A204.1 (cell line): ENCODE measurements at regions not wholly inside any gene's neighbourhood (a gene's known extent, or its start where the extent isn't known, plus 50 kb on each side); places are given as distances from the start of the nearest gene placed in this dataset.
"Not testable (repeated sequence)": the region's sequence is repeated elsewhere in the genome, so short reads cannot be mapped to it uniquely, and the experiment has no call there.

Source experiments
- FAIRE-seq: peaks from 2 replicates; lab custom pipeline; 2012; peaks lifted over from hg19 to GRCh38; lab: Jason Lieb, UNC

GRCh38 chr15:53022788-53023187, 232.7 kb upstream of the ONECUT1 start:
- FAIRE-seq: no peak

- FAIRE-seq: no peak
Measured at GRCh38 chr15:53013329-53013728, 223.2 kb upstream of the ONECUT1 start.

- FAIRE-seq: not testable (repeated sequence)
Measured at GRCh38 chr15:53011779-53012178, 221.6 kb upstream of the ONECUT1 start.

GRCh38 chr15:53009093-53009492, 219.0 kb upstream of the ONECUT1 start:
- no peak for FAIRE-seq

GRCh38 chr15:53000409-53000808, 210.3 kb upstream of the ONECUT1 start:
- no peak for FAIRE-seq

- no peak for FAIRE-seq
Measured at GRCh38 chr15:52997123-52997522, 207.0 kb upstream of the ONECUT1 start.

- FAIRE-seq: no peak
Measured at GRCh38 chr15:52994290-52994689, 204.2 kb upstream of the ONECUT1 start.

- FAIRE-seq: no peak
Measured at GRCh38 chr15:52984507-52984906, 194.4 kb upstream of the ONECUT1 start.

GRCh38 chr15:52980446-52980845, 190.3 kb upstream of the ONECUT1 start:
- no peak for FAIRE-seq

- FAIRE-seq: no peak
Measured at GRCh38 chr15:52976516-52977075, 186.5 kb upstream of the ONECUT1 start.

GRCh38 chr15:52975941-52976449, 185.9 kb upstream of the ONECUT1 start:
- FAIRE-seq: no peak

GRCh38 chr15:52963865-52964264, 173.7 kb upstream of the ONECUT1 start:
- FAIRE-seq: no peak

- FAIRE-seq: no peak
Measured at GRCh38 chr15:52960283-52960682, 170.1 kb upstream of the ONECUT1 start.

GRCh38 chr15:52943746-52944145, 153.6 kb upstream of the ONECUT1 start:
- no peak for FAIRE-seq

- no peak for FAIRE-seq
Measured at GRCh38 chr15:52936489-52936888, 146.4 kb upstream of the ONECUT1 start.

GRCh38 chr15:52925130-52925529, 135.0 kb upstream of the ONECUT1 start:
- no peak for FAIRE-seq

GRCh38 chr15:52924630-52925029, 134.5 kb upstream of the ONECUT1 start:
- FAIRE-seq: no peak

GRCh38 chr15:52923626-52924025, 133.5 kb upstream of the ONECUT1 start:
- no peak for FAIRE-seq

GRCh38 chr15:52922871-52923270, 132.7 kb upstream of the ONECUT1 start:
- no peak for FAIRE-seq

GRCh38 chr15:52912172-52912571, 122.0 kb upstream of the ONECUT1 start:
- FAIRE-seq: no peak

- FAIRE-seq: no peak
Measured at GRCh38 chr15:52893338-52893737, 103.2 kb upstream of the ONECUT1 start.

- no peak for FAIRE-seq
Measured at GRCh38 chr15:52879904-52880303, 89.8 kb upstream of the ONECUT1 start.

GRCh38 chr15:52879145-52879544, 89.0 kb upstream of the ONECUT1 start:
- FAIRE-seq: no peak

- FAIRE-seq: no peak
Measured at GRCh38 chr15:52876991-52877663, 87.0 kb upstream of the ONECUT1 start.
